Type B pancreatic cell (in vitro differentiated cells): ENCODE measurements at regions not wholly inside any gene's neighbourhood (a gene's known extent, or its start where the extent isn't known, plus 50 kb on each side); places are given as distances from the start of the nearest gene placed in this dataset.

ENCODE experiments used
- DNase-seq: peaks from one replicate; pipeline ENCODE4 v3.0.0; 2021; ENCODE audit warnings: mixed read lengths; ENCODE audit not compliant: unreplicated experiment; ENCODE audit errors: extremely low spot score
- H3K27ac Mint-ChIP-seq: 2 replicates; pipeline ENCODE4 v1.8.0; 2021; ENCODE audit warnings: mild to moderate bottlenecking, mixed read lengths
- H3K27me3 Mint-ChIP-seq: 2 replicates; pipeline ENCODE4 v1.8.0; 2021; ENCODE audit warnings: mixed read lengths
- H3K36me3 Mint-ChIP-seq: 2 replicates; pipeline ENCODE4 v1.8.0; 2021; ENCODE audit warnings: mixed read lengths
- H3K4me1 Mint-ChIP-seq: one replicate; pipeline ENCODE4 v1.8.0; 2021; ENCODE audit warnings: mixed read lengths; ENCODE audit not compliant: unreplicated experiment
- H3K4me3 Mint-ChIP-seq: 2 replicates; pipeline ENCODE4 v1.8.0; 2021; ENCODE audit warnings: mild to moderate bottlenecking, mixed read lengths
- H3K9me3 Mint-ChIP-seq: 2 replicates; pipeline ENCODE4 v1.8.0; 2021; ENCODE audit warnings: mixed read lengths
- CTCF ChIP-seq: fragments of 200-600 bp; sonication (generic); conservative IDR thresholded peaks from 2 replicates; pipeline ENCODE4 v1.5.0; 2021; ENCODE audit warnings: antibody characterized with exemption, mild to moderate bottlenecking

GRCh38 chr4:123105026-123105420 lies 182.6 kb upstream of the NUDT6 start:
- DNase-seq = no peak
- Mint-ChIP-seq H3K4me3 (no peak overlapping the region), H3K4me1 (peaks cover 31% of the 10 kb centered on the region), H3K27ac (no peak overlapping the region), H3K9me3 (no peaks in the 10 kb centered on the region), H3K36me3 (no peaks in the 10 kb centered on the region), H3K27me3 (no peaks in the 10 kb centered on the region)
- no peak for TF ChIP-seq CTCF

GRCh38 chr4:123106747-123107146 lies 184.3 kb upstream of the NUDT6 start:
- no peak for TF ChIP-seq CTCF
- no peaks in the 10 kb centered on the region for H3K36me3 Mint-ChIP-seq
- no peak for DNase-seq
- no peaks in the 10 kb centered on the region for H3K9me3 Mint-ChIP-seq
- H3K4me3 Mint-ChIP-seq = no peak overlapping the region
- no peak overlapping the region for H3K27ac Mint-ChIP-seq
- peaks cover 27% of the 10 kb centered on the region for H3K4me1 Mint-ChIP-seq
- no peaks in the 10 kb centered on the region for H3K27me3 Mint-ChIP-seq

- Mint-ChIP-seq H3K27me3 (no peaks in the 10 kb centered on the region), H3K27ac (no peak overlapping the region), H3K9me3 (no peaks in the 10 kb centered on the region), H3K4me1 (peaks cover 23% of the 10 kb centered on the region), H3K36me3 (no peaks in the 10 kb centered on the region), H3K4me3 (no peak overlapping the region)
- DNase-seq = no peak
- TF ChIP-seq CTCF = no peak
Observed at GRCh38 chr4:123107444-123108252, 185.3 kb upstream of the NUDT6 start.

- no peaks in the 10 kb centered on the region for H3K27me3 Mint-ChIP-seq
- H3K4me3 Mint-ChIP-seq = no peak overlapping the region
- peaks cover 16% of the 10 kb centered on the region for H3K4me1 Mint-ChIP-seq
- H3K9me3 Mint-ChIP-seq = no peaks in the 10 kb centered on the region
- peaks cover 4% of the 10 kb centered on the region for H3K36me3 Mint-ChIP-seq
- TF ChIP-seq CTCF = no peak
- no peak overlapping the region for H3K27ac Mint-ChIP-seq
- DNase-seq = no peak
Observed at GRCh38 chr4:123109139-123109538, 186.7 kb upstream of the NUDT6 start.

- DNase-seq = no peak
- no peak overlapping the region for H3K27ac Mint-ChIP-seq
- H3K4me1 Mint-ChIP-seq = peaks cover 6% of the 10 kb centered on the region
- H3K4me3 Mint-ChIP-seq = no peak overlapping the region
- no peaks in the 10 kb centered on the region for H3K9me3 Mint-ChIP-seq
- no peak for TF ChIP-seq CTCF
- no peaks in the 10 kb centered on the region for H3K27me3 Mint-ChIP-seq
- H3K36me3 Mint-ChIP-seq = peaks cover 4% of the 10 kb centered on the region
Observed at GRCh38 chr4:123110147-123110546, 187.8 kb upstream of the NUDT6 start.
